Ovary (tissue), 7 donors: ENCODE measurements at regions not wholly inside any gene's neighbourhood (a gene's known extent, or its start where the extent isn't known, plus 50 kb on each side); places are given as distances from the start of the nearest gene placed in this dataset.

Source experiments
- DNase-seq, 5 donors: peaks; one replicate each; pipeline ENCODE4 v3.0.0-alpha.2; 2019 to 2020
- H3K27ac ChIP-seq, 2 donors: fragments of 200-600 bp; one replicate each; pipeline versions ENCODE4 v1.5.1 to v1.8.0; 2019 to 2022
- H3K27me3 ChIP-seq: fragments of 200-600 bp; one replicate; pipeline ENCODE4 v1.8.0; 2022
- H3K36me3 ChIP-seq: fragments of 200-600 bp; sonication (generic); one replicate; pipeline ENCODE4 v1.5.1; 2019
- H3K4me1 ChIP-seq: one replicate; pipeline ENCODE4 v1.8.1; 2013; ENCODE audit warnings: mild to moderate bottlenecking, moderate library complexity; ENCODE audit not compliant: insufficient read depth
- H3K4me3 ChIP-seq: fragments of 200-600 bp; sonication (generic); one replicate; pipeline ENCODE4 v1.5.1; 2017
- H3K9me3 ChIP-seq, 2 donors: fragments of 200-600 bp in 1 of 2; sonication (generic) in 1 of 2; one replicate each; pipeline versions ENCODE4 v1.5.1 to v1.8.1; 2013 to 2019; ENCODE audit warnings: mild to moderate bottlenecking in 1 of 2, moderate library complexity in 1 of 2
- EP300 ChIP-seq: sonication (generic); formaldehyde crosslinking; IDR thresholded peaks from one replicate; pipeline ENCODE4 v1.6.1; 2017; ENCODE audit warnings: antibody characterized with exemption
- POLR2A ChIP-seq: fragments of 450-650 bp; IDR thresholded peaks from one replicate; pipeline ENCODE4 v1.6.1; 2017; ENCODE audit warnings: antibody characterized with exemption, mild to moderate bottlenecking, moderate library complexity
- WGBS, 3 donors: extraction: QIAGEN DNeasy Blood & Tissue Kit in 1 of 3; methylation state at CpG; one replicate each; pipeline versions ENCODE4 v1.1.5 to v1.1.7; 2013 to 2017; 5-methylcytosine and 5-hydroxymethylcytosine counted together
- intact Hi-C, 4 donors: fragments of 100-400 bp; cut with DNase I; formaldehyde crosslinking; loops; one replicate each; pipeline versions ENCODE4 v1.11.0 to v1.15.1; 2022 to 2023
- TF ChIP-seq, protein P1 (sequence below), 3 donors: fragments of 450-650 bp in 2 of 3; fragments of 200-600 bp in 1 of 3; IDR thresholded peaks; one replicate each; pipeline versions ENCODE4 v1.5.1 to v1.8.0; 2016 to 2022; ENCODE audit warnings: antibody characterized with exemption in 3 of 3, mild to moderate bottlenecking in 1 of 3
- donor health status: DM: no; HTN: no; CAD: no; lungs with moderate emphysema.
- donor health status: DM: no; HTN: no; CAD: no.
- donor health status: Bipolar disorder and iron deficiency.
- donor health status: DM: no; HTN: no; CAD: no.
- donor health status: DM: yes; HTN: yes; CAD: no.

DNA sequence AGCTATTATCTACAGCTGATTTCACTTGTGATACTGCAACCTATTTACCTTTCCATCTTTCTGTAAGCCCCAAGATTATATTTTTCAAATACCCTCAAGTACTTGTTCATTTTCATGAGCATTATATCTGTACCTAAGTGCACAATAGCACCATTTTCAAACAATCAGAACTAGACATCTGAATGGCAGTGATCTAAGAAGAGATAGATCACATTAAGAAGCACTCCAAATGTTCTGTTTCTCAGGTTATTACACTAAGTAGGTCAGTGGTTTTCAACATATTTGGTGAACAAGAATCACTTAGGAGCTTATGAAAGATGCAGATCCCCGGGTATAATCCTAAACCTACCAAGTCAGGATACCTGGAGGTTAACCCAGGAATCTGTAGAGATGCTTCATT is 872.7 kb downstream of the DCDC2C start:
- 43 to 72% (median 50%) methylated on average over 1 of the region's 1 CpG for WGBS, 3 donors
- DNase-seq, result no peak
- H3K4me3 ChIP-seq, result no peak overlapping the region
- no peaks in the 10 kb centered on the region for H3K27me3 ChIP-seq
- TF ChIP-seq EP300 (no peak), POLR2A (no peak)
- TF ChIP-seq, protein P1, sequence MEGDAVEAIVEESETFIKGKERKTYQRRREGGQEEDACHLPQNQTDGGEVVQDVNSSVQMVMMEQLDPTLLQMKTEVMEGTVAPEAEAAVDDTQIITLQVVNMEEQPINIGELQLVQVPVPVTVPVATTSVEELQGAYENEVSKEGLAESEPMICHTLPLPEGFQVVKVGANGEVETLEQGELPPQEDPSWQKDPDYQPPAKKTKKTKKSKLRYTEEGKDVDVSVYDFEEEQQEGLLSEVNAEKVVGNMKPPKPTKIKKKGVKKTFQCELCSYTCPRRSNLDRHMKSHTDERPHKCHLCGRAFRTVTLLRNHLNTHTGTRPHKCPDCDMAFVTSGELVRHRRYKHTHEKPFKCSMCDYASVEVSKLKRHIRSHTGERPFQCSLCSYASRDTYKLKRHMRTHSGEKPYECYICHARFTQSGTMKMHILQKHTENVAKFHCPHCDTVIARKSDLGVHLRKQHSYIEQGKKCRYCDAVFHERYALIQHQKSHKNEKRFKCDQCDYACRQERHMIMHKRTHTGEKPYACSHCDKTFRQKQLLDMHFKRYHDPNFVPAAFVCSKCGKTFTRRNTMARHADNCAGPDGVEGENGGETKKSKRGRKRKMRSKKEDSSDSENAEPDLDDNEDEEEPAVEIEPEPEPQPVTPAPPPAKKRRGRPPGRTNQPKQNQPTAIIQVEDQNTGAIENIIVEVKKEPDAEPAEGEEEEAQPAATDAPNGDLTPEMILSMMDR (IDR thresholded peaks at IDR 0.05), result no peak
- intact Hi-C loops, result no loop called here
- no peak overlapping the region for H3K27ac ChIP-seq
- no peaks in the 10 kb centered on the region for H3K4me1 ChIP-seq
- H3K9me3 ChIP-seq, result no peaks in the 10 kb centered on the region
- H3K36me3 ChIP-seq, result no peaks in the 10 kb centered on the region

DNA sequence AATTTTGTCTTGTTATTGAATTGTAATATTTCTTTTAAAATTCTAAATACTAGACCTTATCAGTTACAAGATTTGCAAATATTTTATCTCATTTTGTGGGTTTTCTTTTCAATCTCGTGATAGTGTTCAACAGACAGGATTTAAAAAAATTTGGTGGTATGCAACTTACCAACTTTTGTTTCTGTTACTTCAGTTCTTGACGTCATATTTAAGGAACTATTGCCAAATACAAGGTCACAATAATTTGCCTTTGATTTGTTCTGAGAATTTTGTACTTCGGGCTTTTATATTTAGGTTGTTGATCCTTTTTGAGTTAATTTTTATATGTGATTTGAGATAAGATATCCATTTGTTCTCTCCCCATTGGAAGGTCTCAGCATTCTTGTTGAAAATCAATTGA is 876.6 kb downstream of the DCDC2C start:
- no peak overlapping the region for H3K27ac ChIP-seq
- H3K9me3 ChIP-seq, result no peaks in the 10 kb centered on the region
- H3K36me3 ChIP-seq, result no peaks in the 10 kb centered on the region
- DNase-seq, result no peak
- no peaks in the 10 kb centered on the region for H3K27me3 ChIP-seq
- H3K4me1 ChIP-seq, result no peaks in the 10 kb centered on the region
- intact Hi-C loops, result no loop called here
- WGBS, 3 donors, result 63 to 77% (median 72%) methylated on average over 3 of the region's 3 CpGs
- TF ChIP-seq, protein P1 (IDR thresholded peaks at IDR 0.05), result no peak
- TF ChIP-seq POLR2A (no peak), EP300 (no peak)
- H3K4me3 ChIP-seq, result no peak overlapping the region

DNA sequence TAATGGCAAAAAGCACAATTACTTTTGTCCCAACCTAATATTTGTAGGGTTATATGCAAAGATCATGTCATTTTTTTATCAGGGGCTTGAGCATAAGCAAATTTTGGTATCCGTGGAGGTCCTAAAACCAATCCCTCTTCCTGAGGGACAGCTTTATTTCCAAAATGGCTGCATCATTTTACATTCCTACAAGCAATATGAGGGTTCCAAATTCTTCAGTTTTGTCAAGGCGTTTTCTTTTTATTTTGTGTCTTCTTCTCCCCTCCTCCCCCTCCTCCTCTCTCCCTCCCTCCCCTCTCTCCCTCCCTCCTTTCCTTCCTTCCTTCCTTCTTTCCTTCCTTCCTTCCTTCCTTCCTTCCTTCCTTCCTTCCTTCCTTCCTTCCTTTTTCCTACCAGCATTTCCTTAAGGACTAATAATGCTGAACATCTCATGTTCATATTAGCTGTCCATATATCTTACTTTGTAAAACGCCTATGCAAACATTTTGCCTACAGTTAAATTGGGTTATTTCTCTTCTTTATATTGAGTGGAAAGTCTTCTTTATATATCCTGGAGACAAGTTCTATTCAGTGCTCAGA is 881.8 kb downstream of the DCDC2C start:
- H3K9me3 ChIP-seq, result no peaks in the 10 kb centered on the region
- H3K36me3 ChIP-seq, result no peaks in the 10 kb centered on the region
- TF ChIP-seq, protein P1 (IDR thresholded peaks at IDR 0.05), result no peak
- intact Hi-C loops, result no loop called here
- H3K27ac ChIP-seq, result no peak overlapping the region
- no peaks in the 10 kb centered on the region for H3K4me1 ChIP-seq
- no peaks in the 10 kb centered on the region for H3K27me3 ChIP-seq
- WGBS, 3 donors, result 75 to 77% (median 76%) methylated on average over 3 of the region's 3 CpGs
- DNase-seq, result no peak
- H3K4me3 ChIP-seq, result no peak overlapping the region

DNA sequence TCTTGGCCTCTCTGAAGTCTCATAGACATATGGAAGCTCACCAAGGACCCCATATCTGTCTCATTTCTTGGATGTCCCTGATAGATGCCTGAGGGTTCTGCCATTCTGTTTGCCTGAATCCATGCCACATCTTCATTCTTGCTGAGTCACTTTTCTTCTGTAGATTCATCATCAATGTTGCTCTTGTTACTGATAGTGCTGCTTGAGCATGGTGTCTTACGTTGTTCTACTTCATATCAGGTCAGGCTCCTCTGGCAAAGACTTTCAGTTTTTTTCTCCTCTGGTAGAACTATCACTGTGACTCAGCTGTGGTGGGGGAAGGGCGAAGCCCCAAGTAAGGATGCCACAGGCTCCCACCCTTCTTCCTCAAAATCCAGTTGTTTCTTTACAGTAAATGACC is 885.2 kb downstream of the DCDC2C start:
- 54 to 58% (median 57%) methylated on average over 2 of the region's 2 CpGs for WGBS, 3 donors
- Histone ChIP-seq H3K9me3 (no peaks in the 10 kb centered on the region), H3K4me3 (no peak overlapping the region), H3K36me3 (no peaks in the 10 kb centered on the region), H3K27me3 (no peaks in the 10 kb centered on the region), H3K4me1 (no peaks in the 10 kb centered on the region), H3K27ac (no peak overlapping the region)
- intact Hi-C loops, result no loop called here
- no peak for DNase-seq
- TF ChIP-seq, protein P1 (IDR thresholded peaks at IDR 0.05), result no peak
- TF ChIP-seq EP300, result no peak
- no peak for TF ChIP-seq POLR2A

DNA sequence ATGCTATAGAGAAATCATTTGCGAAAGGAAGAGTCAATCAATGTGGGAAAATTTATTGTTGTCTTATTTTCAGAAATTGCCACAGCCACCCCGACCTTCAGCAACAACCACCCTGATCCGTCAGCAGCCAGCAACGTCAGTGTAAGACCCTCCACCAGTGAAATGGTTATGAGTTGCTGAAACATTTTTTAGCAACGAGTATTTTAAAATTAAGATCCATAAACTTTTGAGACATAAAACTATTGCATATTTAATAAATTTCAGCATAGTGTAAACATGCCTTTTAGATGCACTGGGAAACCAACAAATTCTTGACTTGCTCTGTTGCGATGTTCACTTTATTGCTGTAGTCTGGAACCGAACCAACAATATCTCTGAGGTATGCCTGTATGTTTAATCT is 887.9 kb downstream of the DCDC2C start:
- no peak overlapping the region for H3K27ac ChIP-seq
- H3K27me3 ChIP-seq, result no peaks in the 10 kb centered on the region
- H3K4me3 ChIP-seq, result no peak overlapping the region
- TF ChIP-seq EP300, result no peak
- TF ChIP-seq, protein P1 (IDR thresholded peaks at IDR 0.05), result no peak
- no peak for TF ChIP-seq POLR2A
- intact Hi-C loops, result no loop called here
- DNase-seq, result no peak
- WGBS, 3 donors, result 83 to 88% (median 87%) methylated on average over 7 of the region's 7 CpGs
- H3K9me3 ChIP-seq, result no peaks in the 10 kb centered on the region
- H3K36me3 ChIP-seq, result no peaks in the 10 kb centered on the region
- H3K4me1 ChIP-seq, result no peaks in the 10 kb centered on the region
